Neural cell (in vitro differentiated cells): ENCODE measurements at regions not wholly inside any gene's neighbourhood (a gene's known extent, or its start where the extent isn't known, plus 50 kb on each side); places are given as distances from the start of the nearest gene placed in this dataset.

Experiments
- H2AFZ ChIP-seq: fragments of 200-600, 300-800 bp; sonication (generic), shearing (Covaris generic); 2 replicates; pipeline ENCODE4 v1.6.0; 2014; ENCODE audit warnings: low read depth, mild to moderate bottlenecking, antibody characterized with exemption, low read length, moderate library complexity
- H3F3A ChIP-seq: fragments of 200-600 bp; shearing (Covaris generic); 2 replicates; pipeline ENCODE4 v1.6.1; 2016; ENCODE audit warnings: mild to moderate bottlenecking, moderate library complexity, mixed read lengths, antibody characterized with exemption, low read length; ENCODE audit not compliant: insufficient read depth, poor library complexity, severe bottlenecking
- H3K27ac ChIP-seq: fragments of 200-600, 300-800 bp; sonication (generic), shearing (Covaris generic); 2 replicates; pipeline ENCODE4 v1.5.1; 2014; ENCODE audit warnings: mild to moderate bottlenecking, low read length, moderate library complexity
- H3K27me3 ChIP-seq: fragments of 300-800, 200-600 bp; sonication (generic), shearing (Covaris generic); 2 replicates; pipeline ENCODE4 v1.6.0; 2014; ENCODE audit warnings: mild to moderate bottlenecking, low read depth, low read length, moderate library complexity; ENCODE audit not compliant: insufficient read depth
- H3K36me3 ChIP-seq: fragments of 300-800, 200-600 bp; sonication (generic), shearing (Covaris generic); 2 replicates; pipeline ENCODE4 v1.5.1; 2014; ENCODE audit warnings: mild to moderate bottlenecking, antibody characterized with exemption, low read length, moderate library complexity; ENCODE audit not compliant: insufficient read depth
- H3K4me2 ChIP-seq: fragments of 300-800, 200-600 bp; sonication (generic), shearing (Covaris generic); 2 replicates; pipeline ENCODE4 v1.6.0; 2014; ENCODE audit warnings: mild to moderate bottlenecking, low read length
- H3K4me3 ChIP-seq: fragments of 300-800, 200-600 bp; sonication (generic), shearing (Covaris generic); 2 replicates; pipeline ENCODE4 v1.5.1; 2014; ENCODE audit warnings: mild to moderate bottlenecking, low read length, moderate library complexity
- H3K79me2 ChIP-seq: fragments of 200-600 bp; shearing (Covaris generic); replicated peaks from 2 replicates; pipeline ENCODE4 v1.6.0; 2014; ENCODE audit warnings: mild to moderate bottlenecking, low read length, moderate library complexity; ENCODE audit not compliant: insufficient read depth
- H3K9ac ChIP-seq: fragments of 300-800, 200-600 bp; sonication (generic), shearing (Covaris generic); 2 replicates; pipeline ENCODE4 v1.6.1; 2016; ENCODE audit warnings: mild to moderate bottlenecking, low read length, mixed read lengths
- H3K9me2 ChIP-seq: fragments of 200-600 bp; shearing (Covaris generic); 2 replicates; pipeline ENCODE4 v1.6.1; 2016; ENCODE audit warnings: mild to moderate bottlenecking, low read length, mixed read lengths; ENCODE audit not compliant: insufficient read depth
- H3K9me3 ChIP-seq: fragments of 200-600, 300-800 bp; sonication (generic), shearing (Covaris generic); 2 replicates; pipeline ENCODE4 v1.6.1; 2016; ENCODE audit warnings: mild to moderate bottlenecking, mixed run types, low read length, moderate library complexity, mixed read lengths
- H4K20me1 ChIP-seq: fragments of 200-600 bp; shearing (Covaris generic); 2 replicates; pipeline ENCODE4 v1.6.1; 2016; ENCODE audit warnings: mild to moderate bottlenecking, mixed run types; ENCODE audit not compliant: insufficient read depth
- CTCF ChIP-seq: fragments of 450-650 bp; IDR thresholded peaks from 2 replicates; pipeline ENCODE4 v1.5.1; 2014; ENCODE audit warnings: antibody characterized with exemption, mild to moderate bottlenecking, moderate library complexity; ENCODE audit not compliant: poor library complexity, severe bottlenecking
- EP300 ChIP-seq: fragments of 450-650 bp; conservative IDR thresholded peaks from 2 replicates; pipeline ENCODE4 v1.6.1; 2014; ENCODE audit warnings: antibody characterized with exemption, mild to moderate bottlenecking, moderate library complexity; ENCODE audit not compliant: poor library complexity, severe bottlenecking
- EZH2 ChIP-seq: fragments of 200-600, 300-800 bp; shearing (Covaris generic), sonication (generic); IDR thresholded peaks from 2 replicates; pipeline ENCODE4 v1.6.1; 2014; ENCODE audit warnings: antibody characterized with exemption, low read length, borderline replicate concordance, mild to moderate bottlenecking; ENCODE audit not compliant: insufficient read depth, poor library complexity, severe bottlenecking
- MXI1 ChIP-seq: fragments of 450-650 bp; conservative IDR thresholded peaks from 2 replicates; pipeline ENCODE4 v1.6.1; 2014; ENCODE audit warnings: antibody characterized with exemption, mild to moderate bottlenecking; ENCODE audit not compliant: poor library complexity, severe bottlenecking
- POLR2AphosphoS5 ChIP-seq: IDR thresholded peaks from 2 replicates; pipeline ENCODE4 v1.6.1; 2012
- RAD21 ChIP-seq: fragments of 450-650 bp; conservative IDR thresholded peaks from 2 replicates; pipeline ENCODE4 v1.6.1; 2014; ENCODE audit warnings: antibody characterized with exemption, mild to moderate bottlenecking, moderate library complexity
- REST ChIP-seq: IDR thresholded peaks from 2 replicates; pipeline ENCODE4 v1.6.1; 2012; ENCODE audit warnings: borderline replicate concordance
- SMC3 ChIP-seq: fragments of 450-650 bp; conservative IDR thresholded peaks from 2 replicates; pipeline ENCODE4 v1.6.1; 2014; ENCODE audit warnings: antibody characterized with exemption, mild to moderate bottlenecking, moderate library complexity; ENCODE audit not compliant: poor library complexity
- TAF1 ChIP-seq: IDR thresholded peaks from 2 replicates; pipeline ENCODE4 v1.6.1; 2012; ENCODE audit warnings: low read depth

GRCh38 chr4:151953795-151954372 is 193.1 kb upstream of the GATB start:
- no peaks in the 10 kb centered on the region for H3K36me3 ChIP-seq
- H3F3A ChIP-seq = no peaks in the 10 kb centered on the region
- no peaks in the 10 kb centered on the region for H3K9me3 ChIP-seq
- no peak for TF ChIP-seq REST
- H3K9ac ChIP-seq = no peak overlapping the region
- no peaks in the 10 kb centered on the region for H3K9me2 ChIP-seq
- H3K4me3 ChIP-seq = no peak overlapping the region
- no peak overlapping the region for H3K4me2 ChIP-seq
- H3K27me3 ChIP-seq = no peaks in the 10 kb centered on the region
- H4K20me1 ChIP-seq = no peaks in the 10 kb centered on the region
- no peaks in the 10 kb centered on the region for H3K79me2 ChIP-seq
- H3K27ac ChIP-seq = no peak overlapping the region
- no peak overlapping the region for H2AFZ ChIP-seq

GRCh38 chr4:151953312-151953711 is 192.5 kb upstream of the GATB start:
- Histone ChIP-seq H3K4me3 (no peak overlapping the region), H4K20me1 (no peaks in the 10 kb centered on the region), H3K27ac (no peak overlapping the region)

More at GRCh38 chr4:151953312-151953711, 192.5 kb upstream of the GATB start:
- Histone ChIP-seq H2AFZ (no peak overlapping the region), H3F3A (no peaks in the 10 kb centered on the region), H3K27me3 (no peaks in the 10 kb centered on the region), H3K9ac (no peak overlapping the region), H3K36me3 (no peaks in the 10 kb centered on the region), H3K9me3 (no peaks in the 10 kb centered on the region), H3K9me2 (no peaks in the 10 kb centered on the region), H3K4me2 (no peak overlapping the region), H3K79me2 (no peaks in the 10 kb centered on the region)
- no peak for TF ChIP-seq SMC3
- TF ChIP-seq TAF1 = no peak
- no peak for TF ChIP-seq POLR2AphosphoS5
- TF ChIP-seq CTCF = no peak
- no peak for TF ChIP-seq EZH2
- no peak for TF ChIP-seq MXI1
- TF ChIP-seq REST = no peak
- no peak for TF ChIP-seq RAD21
- TF ChIP-seq EP300 = no peak
